H1 (cell line): ENCODE measurements at regions not wholly inside any gene's neighbourhood (a gene's known extent, or its start where the extent isn't known, plus 50 kb on each side); places are given as distances from the start of the nearest gene placed in this dataset.

Source experiments
- CBX8 ChIP-seq: fragments of 300-800, 300-1000 bp; sonication (generic); IDR thresholded peaks from 2 replicates; pipeline ENCODE4 v1.7.1; 2016; ENCODE audit warnings: low read depth, low read length, borderline replicate concordance
- E2F6 ChIP-seq: IDR thresholded peaks from 2 replicates; pipeline ENCODE4 v1.6.1; 2012; ENCODE audit warnings: inconsistent platforms

GRCh38 chr2:160680294-160680693 is 186.7 kb upstream of the RBMS1 start (continued):
- no peak for TF ChIP-seq E2F6
- no peak for TF ChIP-seq CBX8
- TF ChIP-seq, all 59 proteins: peak for 0
